RWPE1 (cell line): ENCODE measurements at regions not wholly inside any gene's neighbourhood (a gene's known extent, or its start where the extent isn't known, plus 50 kb on each side); places are given as distances from the start of the nearest gene placed in this dataset.

Source experiments
- CTCF ChIA-PET: fragments of 350-600 bp; sonication (Branson Sonifier 250); formaldehyde crosslinking; extraction: SDS; loops from one replicate; lab custom pipeline; 2021; lab: Yijun Ruan, JAX
- POLR2A ChIA-PET: fragments of 400-600 bp; formaldehyde crosslinking; extraction: SDS; loops from one replicate; lab custom pipeline; 2020; ENCODE audit warnings: antibody characterized with exemption; ENCODE audit not compliant: low non-redundant PET; lab: Yijun Ruan, JAX
- DNase-seq: peaks from one replicate; pipeline ENCODE4 v3.0.0; 2012; ENCODE audit warnings: low spot score
- H3K27ac ChIP-seq: fragments of 450-650 bp; 2 replicates; pipeline ENCODE4 v1.5.1; 2017
- TF ChIP-seq, protein P1 (sequence below): fragments of 450-650 bp; conservative IDR thresholded peaks from 2 replicates; pipeline ENCODE4 v1.5.1; 2017; ENCODE audit warnings: low read depth, mild to moderate bottlenecking

DNA sequence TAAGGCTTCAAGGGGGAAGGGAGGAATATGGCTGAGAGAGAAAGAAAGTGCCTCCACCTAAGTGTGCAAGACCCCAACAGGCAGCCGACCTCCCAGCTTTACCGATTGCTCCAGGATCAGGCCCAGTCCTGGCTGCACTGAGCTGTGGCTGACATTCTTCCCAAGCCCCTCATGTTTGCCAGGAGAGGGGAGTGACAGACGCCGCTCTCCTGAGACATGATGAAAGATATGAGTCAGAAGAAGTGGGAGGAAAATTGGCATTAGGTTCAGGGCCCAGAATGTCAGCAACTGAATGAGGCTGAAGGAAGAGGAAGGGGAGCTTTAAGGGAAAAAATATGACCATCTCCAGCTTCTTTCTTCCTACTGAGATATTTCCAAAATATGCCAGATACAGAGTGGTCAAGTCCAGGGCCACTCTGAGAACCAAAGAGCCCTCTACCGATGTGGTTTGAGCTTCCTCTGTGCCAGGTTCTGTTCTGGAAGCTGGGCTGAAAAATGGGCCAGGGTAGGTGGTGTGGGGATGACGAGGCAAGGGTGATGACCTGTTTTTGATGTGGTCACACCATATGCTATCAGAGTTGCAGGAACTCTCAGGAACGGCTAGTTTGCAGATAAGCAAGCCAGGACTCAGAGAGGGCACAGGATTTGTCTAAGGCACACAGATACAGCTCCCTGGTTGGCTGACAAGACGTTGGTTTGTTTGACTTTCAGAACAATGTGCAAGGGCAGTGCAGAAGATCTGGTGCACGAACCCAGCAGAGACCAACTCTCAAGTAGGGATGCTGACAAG lies 176.7 kb downstream of the SOX9 start:
- ChIA-PET POLR2A (no interaction called here), CTCF (interaction anchor here (0.6 kb wide), 2 partner anchors 23 to 126 kb away, joined by 3 to 4 read pairs; no protein-coding TSS in a partner anchor)
- TF ChIP-seq, protein P1, sequence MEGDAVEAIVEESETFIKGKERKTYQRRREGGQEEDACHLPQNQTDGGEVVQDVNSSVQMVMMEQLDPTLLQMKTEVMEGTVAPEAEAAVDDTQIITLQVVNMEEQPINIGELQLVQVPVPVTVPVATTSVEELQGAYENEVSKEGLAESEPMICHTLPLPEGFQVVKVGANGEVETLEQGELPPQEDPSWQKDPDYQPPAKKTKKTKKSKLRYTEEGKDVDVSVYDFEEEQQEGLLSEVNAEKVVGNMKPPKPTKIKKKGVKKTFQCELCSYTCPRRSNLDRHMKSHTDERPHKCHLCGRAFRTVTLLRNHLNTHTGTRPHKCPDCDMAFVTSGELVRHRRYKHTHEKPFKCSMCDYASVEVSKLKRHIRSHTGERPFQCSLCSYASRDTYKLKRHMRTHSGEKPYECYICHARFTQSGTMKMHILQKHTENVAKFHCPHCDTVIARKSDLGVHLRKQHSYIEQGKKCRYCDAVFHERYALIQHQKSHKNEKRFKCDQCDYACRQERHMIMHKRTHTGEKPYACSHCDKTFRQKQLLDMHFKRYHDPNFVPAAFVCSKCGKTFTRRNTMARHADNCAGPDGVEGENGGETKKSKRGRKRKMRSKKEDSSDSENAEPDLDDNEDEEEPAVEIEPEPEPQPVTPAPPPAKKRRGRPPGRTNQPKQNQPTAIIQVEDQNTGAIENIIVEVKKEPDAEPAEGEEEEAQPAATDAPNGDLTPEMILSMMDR: no peak
- peak; percentile 87 for DNase-seq
- peak overlapping the region; percentile 58 for H3K27ac ChIP-seq

GRCh38 chr17:72299100-72299499 lies 178.3 kb downstream of the SOX9 start:
- ChIA-PET POLR2A (no interaction called here), CTCF (no interaction called here)
- no peak overlapping the region for H3K27ac ChIP-seq
- DNase-seq: no peak
- TF ChIP-seq, protein P1: no peak

DNA sequence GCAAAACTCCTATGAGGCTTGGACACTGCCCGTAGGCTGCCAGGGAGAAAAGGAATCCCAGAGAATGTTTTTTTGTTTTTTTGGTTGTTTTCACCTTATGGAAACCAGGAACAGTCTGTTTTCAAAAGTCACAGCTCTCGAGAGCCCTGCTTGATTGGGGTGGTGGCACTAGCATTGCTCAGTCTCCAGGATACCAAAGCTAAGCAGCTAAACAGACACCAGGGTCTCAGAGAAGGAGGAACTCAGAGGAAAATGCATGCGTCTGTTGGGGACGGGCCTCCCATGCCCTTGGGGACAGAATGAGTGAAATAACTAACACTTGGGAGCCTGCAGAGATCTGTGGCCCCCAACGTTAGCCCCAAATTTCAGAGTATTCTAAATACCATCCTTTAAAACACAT lies 178.8 kb downstream of the SOX9 start:
- DNase-seq: no peak
- POLR2A ChIA-PET: no interaction called here
- no peak overlapping the region for H3K27ac ChIP-seq
- CTCF ChIA-PET: no interaction called here
- TF ChIP-seq, protein P1: no peak

GRCh38 chr17:72301887-72302286 lies 181.1 kb downstream of the SOX9 start:
- POLR2A ChIA-PET: no interaction called here
- no peak for DNase-seq

GRCh38 chr17:72302735-72303134 lies 181.9 kb downstream of the SOX9 start:
- no peak for DNase-seq
- ChIA-PET POLR2A (no interaction called here), CTCF (interaction anchor here (0.5 kb wide), 1 partner anchor 10 kb away, joined by 3 read pairs; no protein-coding TSS in a partner anchor)
- TF ChIP-seq, protein P1: no peak
- H3K27ac ChIP-seq: no peak overlapping the region

More at GRCh38 chr17:72301887-72302286, 181.1 kb downstream of the SOX9 start:
- CTCF ChIA-PET: no interaction called here
- TF ChIP-seq, protein P1: no peak
- H3K27ac ChIP-seq: no peak overlapping the region

DNA sequence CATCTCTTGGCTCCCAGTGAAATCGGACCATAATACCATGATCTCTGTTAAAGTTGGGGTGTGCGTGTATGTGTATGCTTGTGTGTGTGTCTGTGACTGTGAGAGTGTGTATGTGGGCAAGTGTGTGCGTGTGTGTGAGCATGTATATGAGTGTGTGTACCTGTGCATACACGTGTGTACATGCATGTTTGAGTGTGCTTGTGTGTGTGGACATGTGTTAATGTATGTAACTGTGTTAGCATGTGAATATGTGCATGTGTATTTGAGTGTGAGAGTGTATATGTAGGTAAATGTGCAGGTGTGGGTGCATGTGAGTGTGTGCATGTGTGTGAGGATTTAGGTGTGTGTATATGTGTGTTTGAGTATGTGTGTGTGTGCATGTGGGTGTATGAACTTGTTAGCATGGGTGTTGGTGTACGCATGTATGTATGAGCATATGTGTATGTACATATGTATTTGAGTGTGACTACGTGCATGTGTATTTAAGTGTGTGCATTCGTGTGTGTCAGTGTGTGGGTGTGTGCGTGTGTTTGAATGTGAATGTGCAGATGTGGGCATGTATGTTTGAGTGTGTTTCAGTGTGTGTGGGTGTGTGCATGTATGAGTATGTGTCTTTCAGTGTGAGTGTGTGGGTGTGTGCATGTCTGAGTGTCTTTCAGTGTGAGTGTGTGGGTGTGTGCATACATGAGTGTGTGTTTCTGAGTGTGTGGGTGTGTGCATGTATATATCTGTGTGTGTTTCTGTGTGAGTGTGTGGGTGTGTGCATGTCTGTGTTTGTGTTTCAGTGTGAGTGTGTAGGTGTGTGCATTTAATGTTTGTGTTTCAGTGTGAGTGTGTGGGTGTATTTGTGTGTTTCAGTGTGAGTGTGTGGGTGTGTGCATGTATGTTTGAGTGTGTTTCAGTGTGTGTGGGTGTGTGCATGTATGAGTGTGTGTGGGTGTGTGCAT lies 183.2 kb downstream of the SOX9 start:
- DNase-seq: no peak
- H3K27ac ChIP-seq: no peak overlapping the region
- CTCF ChIA-PET: no interaction called here
- POLR2A ChIA-PET: no interaction called here
- TF ChIP-seq, protein P1: no peak
